Naive thymus-derived CD4-positive, alpha-beta T cell (primary cell): ENCODE measurements at regions not wholly inside any gene's neighbourhood (a gene's known extent, or its start where the extent isn't known, plus 50 kb on each side); places are given as distances from the start of the nearest gene placed in this dataset.

Source experiments
- ATAC-seq: fragments of 150-1000 bp; cut with Tn5 transposase; 2 replicates; pipeline ENCODE4 v1.10.0; 2021; ENCODE audit warnings: mild to moderate bottlenecking, moderate library complexity
- CTCF ChIA-PET: fragments of 350-600 bp; sonication (Branson Sonifier 250); formaldehyde crosslinking; loops from one replicate; lab custom pipeline; 2021; ENCODE audit warnings: antibody characterized with exemption; lab: Charles Lee
- POLR2A ChIA-PET: fragments of 350-600 bp; sonication (Branson Sonifier 250); formaldehyde crosslinking; loops from one replicate; lab custom pipeline; 2021; ENCODE audit warnings: antibody characterized with exemption, inconsistent platforms; lab: Charles Lee
- DNase-seq, 9 donors: peaks; one replicate each; pipeline versions ENCODE4 v3.0.0 to v3.0.0-alpha.2; 2020 to 2022; ENCODE audit warnings: mixed read lengths in 1 of 9
- H3K27ac ChIP-seq: one replicate; pipeline ENCODE4 v1.7.0; 2013; ENCODE audit warnings: mild to moderate bottlenecking, low read depth, low read length, moderate library complexity
- H3K27me3 ChIP-seq, 2 donors: one replicate each; pipeline ENCODE4 v1.7.0; 2013; ENCODE audit warnings: low read length in 2 of 2, mild to moderate bottlenecking in 2 of 2, moderate library complexity in 2 of 2; ENCODE audit not compliant: control insufficient read depth in 2 of 2, insufficient read depth in 2 of 2
- H3K36me3 ChIP-seq, 3 experiments: 1 replicate in 2 of 3; 2 replicates in 1 of 3; pipeline ENCODE4 v1.7.0; 2013; ENCODE audit warnings: low read length in 3 of 3, mild to moderate bottlenecking in 3 of 3, moderate library complexity in 1 of 3; ENCODE audit not compliant: insufficient read depth in 3 of 3, control insufficient read depth in 2 of 3
- H3K4me1 ChIP-seq, 2 donors: one replicate each; pipeline ENCODE4 v1.7.0; 2013; ENCODE audit warnings: low read length in 2 of 2, mild to moderate bottlenecking in 2 of 2, moderate library complexity in 1 of 2; ENCODE audit not compliant: control insufficient read depth in 2 of 2, insufficient read depth in 2 of 2
- H3K4me3 ChIP-seq: 2 replicates; pipeline ENCODE4 v1.7.0; 2013; ENCODE audit warnings: mild to moderate bottlenecking, low read length
- H3K9me3 ChIP-seq, 3 experiments: 1 replicate in 2 of 3; 2 replicates in 1 of 3; pipeline ENCODE4 v1.7.0; 2013; ENCODE audit warnings: low read length in 3 of 3; ENCODE audit not compliant: control insufficient read depth in 2 of 3
- H3K27ac Mint-ChIP-seq, 9 donors: one replicate each; pipeline ENCODE4 v1.8.0; 2020 to 2022; ENCODE audit warnings: mixed read lengths in 9 of 9, mild to moderate bottlenecking in 8 of 9, moderate library complexity in 5 of 9, inconsistent platforms in 2 of 9
- H3K27me3 Mint-ChIP-seq, 5 donors: one replicate each; pipeline ENCODE4 v1.8.0; 2021 to 2022; ENCODE audit warnings: mixed read lengths in 5 of 5, mild to moderate bottlenecking in 1 of 5
- H3K36me3 Mint-ChIP-seq, 5 donors: one replicate each; pipeline ENCODE4 v1.8.0; 2020 to 2022; ENCODE audit warnings: mixed read lengths in 5 of 5, mild to moderate bottlenecking in 3 of 5, inconsistent platforms in 1 of 5
- H3K4me1 Mint-ChIP-seq, 7 donors: one replicate each; pipeline ENCODE4 v1.8.0; 2020 to 2022; ENCODE audit warnings: mixed read lengths in 7 of 7, mild to moderate bottlenecking in 3 of 7, inconsistent platforms in 1 of 7
- H3K4me3 Mint-ChIP-seq, 10 donors: one replicate each; pipeline ENCODE4 v1.8.0; 2020 to 2022; ENCODE audit warnings: mild to moderate bottlenecking in 10 of 10, mixed read lengths in 10 of 10, moderate library complexity in 6 of 10, inconsistent platforms in 2 of 10
- H3K9me3 Mint-ChIP-seq, 11 donors: one replicate each; pipeline ENCODE4 v1.8.0; 2020 to 2022; ENCODE audit warnings: mixed read lengths in 11 of 11, mild to moderate bottlenecking in 4 of 11, inconsistent platforms in 1 of 11, moderate library complexity in 1 of 11
- intact Hi-C, 2 donors: fragments of 100-400 bp; cut with micrococcal nuclease; formaldehyde crosslinking; loops; one replicate each; pipeline ENCODE4 v1.15.1; 2023

DNA sequence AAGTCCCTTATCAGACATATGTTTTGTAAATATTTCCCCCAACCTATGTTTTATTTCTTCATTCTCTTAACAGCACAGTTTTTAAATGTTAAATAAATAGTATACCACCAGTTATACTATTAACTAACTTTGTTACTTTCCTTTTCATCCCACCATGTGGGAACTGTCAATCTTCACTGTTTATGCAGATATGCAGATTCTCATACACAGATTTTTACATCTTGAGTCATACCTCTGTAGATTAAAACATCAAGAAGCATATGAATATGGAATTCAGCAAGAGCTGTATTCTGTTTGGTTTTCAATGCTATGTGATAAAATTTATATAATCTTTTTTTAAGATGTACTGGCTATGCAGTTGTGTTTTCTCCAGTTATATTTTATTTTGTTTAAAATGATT lies 566.3 kb downstream of the LIG4 start:
- no peak overlapping the region for H3K27ac Mint-ChIP-seq

DNA sequence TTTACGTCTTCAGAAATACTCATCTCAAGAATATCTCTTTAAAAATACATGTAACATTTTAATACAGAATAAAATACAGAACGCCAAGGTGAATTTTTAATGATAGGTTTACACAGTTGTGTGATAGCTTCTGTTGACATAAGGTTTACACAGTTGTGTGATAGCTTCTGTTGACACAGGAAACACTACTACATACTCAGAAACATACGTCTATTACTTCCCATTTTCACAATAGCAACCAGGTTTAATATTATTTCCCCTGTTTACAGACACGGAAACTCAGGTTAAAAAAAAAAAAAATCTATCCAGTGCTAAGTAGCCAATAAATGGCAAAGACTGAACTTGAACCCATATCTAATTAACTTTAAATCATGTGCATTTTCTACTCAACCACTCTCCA lies 571.2 kb downstream of the LIG4 start:
- no peaks in the 10 kb centered on the region for H3K27me3 Mint-ChIP-seq
- H3K9me3 Mint-ChIP-seq, result peaks cover 0 to 7% (median 2%) of the 10 kb centered on the region in 11 donors
- no peaks in the 10 kb centered on the region for H3K9me3 ChIP-seq
- ChIA-PET POLR2A (no interaction called here), CTCF (no interaction called here)
- H3K4me3 Mint-ChIP-seq, result no peak overlapping the region
- ATAC-seq (no peak), DNase-seq (no peak)
- H3K27ac ChIP-seq, result no peak overlapping the region
- peaks cover 0 to 2% (median 0%) of the 10 kb centered on the region in 7 donors for H3K4me1 Mint-ChIP-seq
- H3K27me3 ChIP-seq, result no peaks in the 10 kb centered on the region
- H3K36me3 Mint-ChIP-seq, result no peaks in the 10 kb centered on the region
- no peak overlapping the region for H3K27ac Mint-ChIP-seq
- H3K4me3 ChIP-seq, result no peak overlapping the region
- no peaks in the 10 kb centered on the region for H3K36me3 ChIP-seq
- intact Hi-C loops, result no loop called here
- no peaks in the 10 kb centered on the region for H3K4me1 ChIP-seq

More for the DNA sequence above, 566.3 kb downstream of the LIG4 start:
- DNase-seq, result no peak
- Mint-ChIP-seq H3K36me3 (no peaks in the 10 kb centered on the region), H3K4me3 (no peak overlapping the region), H3K4me1 (no peaks in the 10 kb centered on the region), H3K27me3 (peaks cover 0 to 7% (median 0%) of the 10 kb centered on the region in 5 donors), H3K9me3 (peaks cover 0 to 10% (median 0%) of the 10 kb centered on the region in 11 donors)
- no peaks in the 10 kb centered on the region for H3K36me3 ChIP-seq
- H3K27ac ChIP-seq, result no peak overlapping the region
- no peaks in the 10 kb centered on the region for H3K4me1 ChIP-seq
- POLR2A ChIA-PET, result no interaction called here
- H3K9me3 ChIP-seq, result no peaks in the 10 kb centered on the region
- no peak overlapping the region for H3K4me3 ChIP-seq
- no peak for ATAC-seq
- CTCF ChIA-PET, result no interaction called here
- intact Hi-C loops, result no loop called here
- H3K27me3 ChIP-seq, result no peaks in the 10 kb centered on the region

DNA sequence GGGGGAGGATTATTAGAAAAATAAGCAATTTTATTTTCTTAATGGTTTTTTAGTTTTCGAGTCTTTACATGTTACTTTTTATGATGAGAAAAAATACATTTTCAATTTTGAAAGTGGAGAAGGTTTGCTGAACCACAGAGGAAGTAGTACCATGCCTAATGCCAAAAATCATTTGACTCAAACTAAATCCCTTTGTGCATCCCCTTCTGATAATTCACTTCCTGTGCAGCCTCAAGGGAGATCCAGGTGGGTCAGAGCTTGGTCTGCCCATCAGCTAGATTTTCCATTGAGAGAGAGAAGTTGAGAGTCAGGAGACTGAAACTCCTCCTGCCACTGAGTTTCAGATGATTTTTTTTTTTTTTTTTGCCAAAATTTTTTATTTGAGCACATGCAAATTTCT lies 571.7 kb downstream of the LIG4 start:
- Histone ChIP-seq H3K27ac (no peak overlapping the region), H3K4me1 (no peaks in the 10 kb centered on the region), H3K4me3 (no peak overlapping the region), H3K36me3 (no peaks in the 10 kb centered on the region), H3K9me3 (no peaks in the 10 kb centered on the region), H3K27me3 (no peaks in the 10 kb centered on the region)
- intact Hi-C loops, result no loop called here
- POLR2A ChIA-PET, result no interaction called here
- ATAC-seq, result no peak
- Mint-ChIP-seq H3K4me3 (no peak overlapping the region), H3K36me3 (no peaks in the 10 kb centered on the region), H3K27me3 (no peaks in the 10 kb centered on the region), H3K4me1 (peaks cover 0 to 2% (median 0%) of the 10 kb centered on the region in 7 donors), H3K9me3 (peaks cover 0 to 7% (median 2%) of the 10 kb centered on the region in 11 donors), H3K27ac (no peak overlapping the region)
- no peak for DNase-seq
- CTCF ChIA-PET, result no interaction called here

DNA sequence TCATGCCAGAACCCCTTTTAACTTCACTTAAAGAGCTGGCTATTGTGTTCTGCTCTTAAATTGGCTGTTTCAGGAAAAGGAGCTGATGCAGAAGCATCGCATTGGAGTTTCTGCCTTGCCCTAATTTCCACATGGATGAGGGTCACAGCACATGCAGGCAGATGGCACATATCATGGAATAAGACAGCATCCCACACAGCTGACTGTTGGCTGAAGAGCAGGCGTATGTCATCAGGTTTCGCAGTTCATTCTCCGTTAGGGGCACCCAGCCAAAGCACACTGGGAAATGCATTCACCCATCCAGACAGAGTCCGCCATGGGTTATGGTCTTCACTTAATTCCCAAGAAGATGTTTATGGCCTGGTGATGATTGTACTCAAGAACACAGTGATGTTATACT lies 572.5 kb downstream of the LIG4 start:
- Mint-ChIP-seq H3K36me3 (no peaks in the 10 kb centered on the region), H3K27ac (no peak overlapping the region), H3K4me3 (no peak overlapping the region), H3K9me3 (peaks cover 0 to 11% (median 2%) of the 10 kb centered on the region in 11 donors), H3K27me3 (no peaks in the 10 kb centered on the region), H3K4me1 (peaks cover 0 to 2% (median 0%) of the 10 kb centered on the region in 7 donors)
- Histone ChIP-seq H3K27ac (no peak overlapping the region), H3K27me3 (no peaks in the 10 kb centered on the region), H3K9me3 (no peaks in the 10 kb centered on the region), H3K4me3 (no peak overlapping the region), H3K4me1 (no peaks in the 10 kb centered on the region), H3K36me3 (no peaks in the 10 kb centered on the region)
- POLR2A ChIA-PET, result no interaction called here
- no peak for ATAC-seq
- DNase-seq, result no peak
- CTCF ChIA-PET, result no interaction called here
- intact Hi-C loops, result no loop called here

DNA sequence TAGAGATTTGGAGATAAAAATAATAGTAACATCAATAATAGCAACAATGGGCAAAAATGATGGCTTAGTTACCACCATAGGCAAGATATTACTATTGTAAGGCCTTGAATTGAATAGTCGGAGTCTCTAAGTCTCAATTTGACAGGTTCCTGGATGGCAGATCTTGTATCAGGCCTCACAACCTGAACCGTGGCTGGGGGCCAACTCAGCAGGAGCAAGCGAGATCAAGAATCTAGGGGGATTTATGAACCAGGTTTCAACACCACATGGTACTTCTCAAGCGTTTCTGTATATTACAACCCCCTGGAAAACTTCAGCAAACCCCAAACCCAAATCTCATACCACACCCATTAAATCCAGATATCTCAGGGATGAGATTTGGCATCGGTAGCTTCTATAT lies 573.8 kb downstream of the LIG4 start:
- H3K4me1 Mint-ChIP-seq, result peaks cover 0 to 2% (median 0%) of the 10 kb centered on the region in 7 donors
- no peak for ATAC-seq
- H3K27me3 ChIP-seq, result no peaks in the 10 kb centered on the region
- peaks cover 0 to 11% (median 2%) of the 10 kb centered on the region in 11 donors for H3K9me3 Mint-ChIP-seq
- DNase-seq, result no peak
- ChIA-PET POLR2A (no interaction called here), CTCF (no interaction called here)
- H3K4me3 ChIP-seq, result no peak overlapping the region
- H3K4me3 Mint-ChIP-seq, result no peak overlapping the region
- H3K9me3 ChIP-seq, result no peaks in the 10 kb centered on the region
- no peak overlapping the region for H3K27ac ChIP-seq
- H3K27ac Mint-ChIP-seq, result no peak overlapping the region
- H3K36me3 Mint-ChIP-seq, result no peaks in the 10 kb centered on the region
- intact Hi-C loops, result no loop called here
- H3K4me1 ChIP-seq, result no peaks in the 10 kb centered on the region
- H3K36me3 ChIP-seq, result no peaks in the 10 kb centered on the region
- no peaks in the 10 kb centered on the region for H3K27me3 Mint-ChIP-seq

DNA sequence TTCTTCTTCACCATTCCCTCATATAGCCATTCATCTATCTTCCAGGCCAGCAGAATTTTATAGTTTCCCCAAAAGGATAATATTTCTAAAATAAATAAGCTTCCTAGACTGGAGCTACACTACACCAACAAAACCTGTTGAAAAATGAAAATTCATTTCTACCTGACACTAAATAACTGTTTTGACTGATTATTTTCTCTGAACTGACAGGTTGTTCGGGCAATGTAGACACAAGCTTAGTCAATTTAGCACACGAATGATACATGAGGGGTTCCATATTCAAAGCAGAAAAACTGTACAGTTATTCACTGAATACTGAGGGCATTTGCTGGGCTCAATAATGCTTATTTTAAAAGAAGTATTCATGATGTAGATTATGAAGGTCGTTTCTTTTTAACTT lies 589.7 kb downstream of the LIG4 start:
- H3K4me1 Mint-ChIP-seq, result no peaks in the 10 kb centered on the region
- H3K36me3 Mint-ChIP-seq, result no peaks in the 10 kb centered on the region
- POLR2A ChIA-PET, result no interaction called here
- CTCF ChIA-PET, result no interaction called here
- Histone ChIP-seq H3K4me3 (no peak overlapping the region), H3K27me3 (no peaks in the 10 kb centered on the region), H3K4me1 (no peaks in the 10 kb centered on the region), H3K36me3 (no peaks in the 10 kb centered on the region), H3K27ac (no peak overlapping the region), H3K9me3 (no peaks in the 10 kb centered on the region)
- H3K9me3 Mint-ChIP-seq, result peaks cover 0 to 1% (median 0%) of the 10 kb centered on the region in 11 donors
- DNase-seq (no peak), ATAC-seq (no peak)
- H3K27me3 Mint-ChIP-seq, result no peaks in the 10 kb centered on the region
- intact Hi-C loops, result no loop called here
- no peak overlapping the region for H3K27ac Mint-ChIP-seq
- no peak overlapping the region for H3K4me3 Mint-ChIP-seq

DNA sequence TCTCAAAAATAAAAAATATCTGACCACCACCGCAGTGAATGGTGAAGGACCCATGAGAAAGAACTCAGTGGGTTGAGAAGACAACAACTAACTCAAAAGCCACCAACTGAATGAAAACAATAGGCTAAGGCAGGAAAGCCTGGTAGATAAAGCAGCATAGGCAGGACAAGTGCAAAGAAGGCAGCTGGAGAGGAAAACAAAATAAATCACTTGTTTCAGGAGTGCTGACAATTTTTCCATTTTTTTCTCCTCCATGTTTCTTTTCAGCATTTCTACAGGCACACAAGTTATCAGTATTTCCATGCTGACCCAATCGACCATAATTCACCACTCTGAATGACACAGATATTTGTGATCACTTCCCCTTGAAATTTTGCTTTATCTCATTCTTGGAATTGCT lies 597.8 kb downstream of the LIG4 start:
- H3K4me1 ChIP-seq, result no peaks in the 10 kb centered on the region
- H3K9me3 ChIP-seq, result no peaks in the 10 kb centered on the region
- Mint-ChIP-seq H3K9me3 (peaks cover 0 to 11% (median 3%) of the 10 kb centered on the region in 11 donors), H3K36me3 (peaks cover 0 to 3% (median 0%) of the 10 kb centered on the region in 5 donors), H3K4me3 (no peak overlapping the region), H3K4me1 (no peaks in the 10 kb centered on the region), H3K27ac (no peak overlapping the region), H3K27me3 (peaks cover 0 to 8% (median 0%) of the 10 kb centered on the region in 5 donors)
- no peaks in the 10 kb centered on the region for H3K27me3 ChIP-seq
- ChIA-PET CTCF (no interaction called here), POLR2A (no interaction called here)
- intact Hi-C loops, result no loop called here
- ATAC-seq (no peak), DNase-seq (no peak)
- no peak overlapping the region for H3K27ac ChIP-seq
- no peak overlapping the region for H3K4me3 ChIP-seq
- H3K36me3 ChIP-seq, result no peaks in the 10 kb centered on the region
